HepG2 (cell line): ENCODE measurements at regions not wholly inside any gene's neighbourhood (a gene's known extent, or its start where the extent isn't known, plus 50 kb on each side); places are given as distances from the start of the nearest gene placed in this dataset.

Experiments used
- ATAC-seq: fragments of 200-7000 bp; cut with Tn5 transposase; 3 replicates; pipeline ENCODE4 v1.9.1; 2020; ENCODE audit warnings: mild to moderate bottlenecking, moderate library complexity
- BruUV-seq: library from RNA; stranded (reverse); fragments of 400-500 nt; replicated peaks from 2 replicates; lab custom pipeline; 2021; lab: Mats Ljungman, UMichigan
- CTCF ChIA-PET: fragments of 300-600 bp; formaldehyde crosslinking; extraction: SDS; loops from one replicate; lab custom pipeline; 2021; ENCODE audit warnings: low total read pairs, inconsistent platforms, low intra/inter-chr PET ratio; lab: Yijun Ruan, JAX
- POLR2A ChIA-PET: fragments of 350-600 bp; sonication (Branson Sonifier 250); formaldehyde crosslinking; loops from one replicate; lab custom pipeline; 2020; ENCODE audit warnings: antibody characterized with exemption, inconsistent platforms; lab: Yijun Ruan, JAX
- DNase-seq: peaks from one replicate; pipeline ENCODE4 v3.0.0-alpha.2; 2015; ENCODE audit warnings: low spot score
- FAIRE-seq: peaks from 3 replicates; lab custom pipeline; 2011; peaks lifted over from hg19 to GRCh38; lab: Jason Lieb, UNC
- H2AFZ ChIP-seq: one replicate; pipeline ENCODE4 v1.6.1; 2011; ENCODE audit warnings: low read length, inconsistent platforms
- H3K27ac ChIP-seq: fragments of 300-600 bp; 3 replicates; pipeline ENCODE4 v1.8.0; 2011; ENCODE audit warnings: mixed run types, mild to moderate bottlenecking, mixed read lengths, low read length, inconsistent platforms; ENCODE audit not compliant: insufficient read depth; ENCODE audit errors: extremely low read length
- H3K27me3 ChIP-seq, 2 experiments: fragments of 200-600 bp in 1 of 2; 2 replicates in 1 of 2; 3 replicates in 1 of 2; pipeline versions ENCODE4 v1.6.0 to v1.8.0; 2011; ENCODE audit warnings: low read length in 2 of 2, mild to moderate bottlenecking in 2 of 2, moderate library complexity in 2 of 2, inconsistent platforms in 1 of 2; ENCODE audit not compliant: insufficient read depth in 2 of 2, control insufficient read depth in 1 of 2
- H3K36me3 ChIP-seq, 2 experiments: fragments of 200-600 bp in 1 of 2; replicated peaks in 1 of 2; 2 replicates in 1 of 2; 3 replicates in 1 of 2; pipeline versions ENCODE4 v1.5.1 to v1.8.0; 2011; ENCODE audit warnings: low read length in 2 of 2, inconsistent platforms in 1 of 2; ENCODE audit not compliant: insufficient read depth in 2 of 2, control insufficient read depth in 1 of 2
- H3K4me1 ChIP-seq: 2 replicates; pipeline ENCODE4 v1.5.1; 2012; ENCODE audit warnings: low read length, inconsistent platforms; ENCODE audit not compliant: insufficient read depth
- H3K4me2 ChIP-seq: 2 replicates; pipeline ENCODE4 v1.6.0; 2011; ENCODE audit warnings: low read depth, low read length, inconsistent platforms
- H3K4me3 ChIP-seq, 3 experiments: fragments of 200-600 bp in 1 of 3; sonication (generic), shearing (Covaris generic) in 1 of 3; replicated peaks in 1 of 3; 2 replicates each; pipeline ENCODE4 v1.5.1; 2011 to 2016; ENCODE audit warnings: low read length in 3 of 3, inconsistent platforms in 2 of 3, low read depth in 2 of 3, mild to moderate bottlenecking in 2 of 3, control low read depth in 1 of 3, mixed read lengths in 1 of 3; ENCODE audit not compliant: insufficient read depth in 1 of 3
- H3K79me2 ChIP-seq: one replicate; pipeline ENCODE4 v1.6.1; 2011; ENCODE audit warnings: low read length, inconsistent platforms; ENCODE audit not compliant: insufficient read depth
- H3K9ac ChIP-seq: 2 replicates; pipeline ENCODE4 v1.6.0; 2011; ENCODE audit warnings: mild to moderate bottlenecking, low read depth, low read length, inconsistent platforms; ENCODE audit not compliant: insufficient read depth
- H3K9me3 ChIP-seq: 2 replicates; pipeline ENCODE4 v1.5.1; 2012; ENCODE audit warnings: mild to moderate bottlenecking, low read length
- H4K20me1 ChIP-seq: 2 replicates; pipeline ENCODE4 v1.6.0; 2011; ENCODE audit warnings: inconsistent platforms, mild to moderate bottlenecking, low read length, moderate library complexity; ENCODE audit not compliant: insufficient read depth
- ATF7 ChIP-seq, 2 experiments: fragments of 450-650 bp in 1 of 2; sonication (generic) in 1 of 2; formaldehyde crosslinking in 1 of 2; IDR thresholded peaks; 2 replicates each; pipeline versions ENCODE4 v1.4.0 to v1.6.1; 2016 to 2020; ENCODE audit warnings: antibody characterized with exemption in 1 of 2, mild to moderate bottlenecking in 1 of 2, missing genetic modification reagents in 1 of 2
- HNRNPH1 ChIP-seq: fragments of 200-400 bp; formaldehyde crosslinking; optimal IDR thresholded peaks from 2 replicates; pipeline ENCODE3; 2017; ENCODE audit warnings: mild to moderate bottlenecking, low read depth, low read length
- MAFK ChIP-seq, 2 experiments: IDR thresholded peaks in 1 of 2; conservative IDR thresholded peaks in 1 of 2; 2 replicates each; pipeline ENCODE4 v1.6.1; 2011; ENCODE audit warnings: improper control_type of control experiment in 2 of 2, low read length in 2 of 2
- RAD21 ChIP-seq: fragments of 450-650 bp; formaldehyde crosslinking; IDR thresholded peaks from 2 replicates; pipeline ENCODE4 v1.5.0; 2020; ENCODE audit warnings: mild to moderate bottlenecking
- SMAD1 ChIP-seq: sonication (generic); formaldehyde crosslinking; IDR thresholded peaks from 2 replicates; pipeline ENCODE4 v1.4.0; 2020; ENCODE audit warnings: missing genetic modification reagents, low read depth, mild to moderate bottlenecking, borderline replicate concordance
- SMC3 ChIP-seq: IDR thresholded peaks from 2 replicates; pipeline ENCODE4 v1.6.1; 2011; ENCODE audit warnings: low read length, improper control_type of control experiment
- ZNF224 ChIP-seq: sonication (generic); formaldehyde crosslinking; IDR thresholded peaks from 2 replicates; pipeline ENCODE4 v1.5.0; 2020; ENCODE audit warnings: mild to moderate bottlenecking, missing genetic modification reagents
- ZNF225 ChIP-seq: sonication (generic); formaldehyde crosslinking; IDR thresholded peaks from 2 replicates; pipeline ENCODE4 v1.4.0; 2020; ENCODE audit warnings: mild to moderate bottlenecking, missing genetic modification reagents
- ZNF564 ChIP-seq: sonication (generic); formaldehyde crosslinking; IDR thresholded peaks from 2 replicates; pipeline ENCODE4 v1.8.1; 2023; ENCODE audit warnings: mild to moderate bottlenecking, missing genetic modification reagents
- ZNF7 ChIP-seq: IDR thresholded peaks from 2 replicates; pipeline ENCODE4 v1.6.1; 2016; ENCODE audit warnings: missing biosample characterization, missing genetic modification reagents
- WGBS: methylation state at CpG from one replicate; pipeline ENCODE4 v1.1.6; 2017; ENCODE audit warnings: low lambda C conversion rate; 5-methylcytosine and 5-hydroxymethylcytosine counted together
- in situ Hi-C: cut with HindIII; loops from 2 replicates; pipeline ENCODE4 v1.10.0; 2017; ENCODE audit warnings: low pct_unique_long_range_greater_than_20kb; ENCODE audit not compliant: extremely low pct_ligation_motif_present
- intact Hi-C: fragments of 100-400 bp; cut with micrococcal nuclease; formaldehyde crosslinking; loops from one replicate; pipeline ENCODE4 v1.10.0; 2022; ENCODE audit not compliant: unreplicated experiment
- TF ChIP-seq, protein P1 (sequence below): sonication (generic); formaldehyde crosslinking; IDR thresholded peaks from 2 replicates; pipeline ENCODE4 v1.4.0; 2020; ENCODE audit warnings: missing genetic modification reagents

DNA sequence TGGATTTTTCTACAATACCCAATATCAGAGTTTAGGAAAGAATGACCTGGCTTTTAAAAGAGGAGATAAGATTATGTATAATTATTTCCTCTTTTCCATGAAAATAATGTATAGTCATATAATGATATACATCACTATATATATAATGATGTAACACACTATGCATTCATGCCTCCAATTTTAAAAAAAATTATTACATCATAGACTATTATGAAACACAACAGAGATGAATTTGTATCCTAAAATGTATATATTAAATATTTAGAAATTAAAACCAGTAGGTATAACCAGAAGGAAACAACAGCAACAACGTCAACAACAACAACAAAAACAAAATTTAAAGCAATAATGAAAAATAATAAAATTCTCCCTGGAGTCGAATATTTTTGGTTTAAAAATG, 1856.5 kb upstream of the CDH6 start:
- Histone ChIP-seq H3K4me1 (no peaks in the 10 kb centered on the region), H3K79me2 (no peaks in the 10 kb centered on the region), H3K4me3 (no peak overlapping the region), H3K9ac (no peak overlapping the region), H3K27ac (no peak overlapping the region), H3K4me2 (no peak overlapping the region), H4K20me1 (no peaks in the 10 kb centered on the region), H2AFZ (no peak overlapping the region), H3K9me3 (0 out of 2 replicates have a peak, but pooled peaks cover 11% of the 10 kb centered on the region), H3K27me3 (no peaks in the 10 kb centered on the region), H3K36me3 (no peaks in the 10 kb centered on the region)
- WGBS = 0% methylated on average over 2 of the region's 2 CpGs
- in situ Hi-C loops (no loop called here), intact Hi-C loops (no loop called here)
- FAIRE-seq (no peak), ATAC-seq (no peak), DNase-seq (no peak)
- no TSS peak for BruUV-seq
- TF ChIP-seq MAFK (conservative IDR thresholded peaks at IDR 0.05 in 1 of 2, IDR thresholded peaks at IDR 0.05 in 1 of 2; ENCODE audit: low read length in 2 of 2) (no peak), ATF7 (IDR thresholded peaks at IDR 0.05) (peak; percentile 39), ATF7 (CRISPR knock-in tag; IDR thresholded peaks at IDR 0.05) (no peak), ZNF225 (CRISPR knock-in tag) (no peak), SMC3 (no peak)
- CTCF ChIA-PET = no interaction called here
- POLR2A ChIA-PET = no interaction called here

DNA sequence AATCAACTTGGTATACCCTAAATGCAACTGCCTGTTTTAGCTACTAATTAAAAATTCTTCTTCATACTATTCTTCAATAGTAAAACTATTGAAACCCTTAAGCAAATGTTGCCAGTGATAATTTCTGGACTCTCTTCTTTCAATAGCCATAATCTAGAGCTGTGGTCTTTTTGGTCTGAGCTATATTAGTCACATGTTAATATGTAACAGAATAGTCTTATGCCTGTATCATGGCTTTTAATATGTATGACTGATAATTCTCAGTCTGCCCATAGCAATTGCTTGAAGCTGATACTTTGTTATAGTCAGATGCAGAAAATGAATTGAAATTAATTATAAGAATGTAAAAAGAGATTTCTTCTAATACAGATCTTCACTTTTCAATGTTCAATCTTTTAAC, 1871.9 kb upstream of the CDH6 start:
- FAIRE-seq (no peak), ATAC-seq (no peak), DNase-seq (no peak)
- Histone ChIP-seq H3K4me1 (no peaks in the 10 kb centered on the region), H3K79me2 (no peaks in the 10 kb centered on the region), H4K20me1 (no peaks in the 10 kb centered on the region), H3K9me3 (no peaks in the 10 kb centered on the region), H3K27ac (no peak overlapping the region), H3K4me3 (no peak overlapping the region), H3K4me2 (no peak overlapping the region), H3K36me3 (no peaks in the 10 kb centered on the region), H3K27me3 (no peaks in the 10 kb centered on the region), H3K9ac (no peak overlapping the region), H2AFZ (no peak overlapping the region)
- in situ Hi-C loops = no loop called here
- CTCF ChIA-PET = no interaction called here
- BruUV-seq = no TSS peak
- TF ChIP-seq ZNF7 (CRISPR knock-in tag) (no peak), HNRNPH1 (no peak), ZNF564 (CRISPR knock-in tag) (no peak), SMAD1 (CRISPR knock-in tag) (no peak), ZNF224 (no peak), RAD21 (CRISPR knock-in tag) (no peak)
- TF ChIP-seq, protein P1, sequence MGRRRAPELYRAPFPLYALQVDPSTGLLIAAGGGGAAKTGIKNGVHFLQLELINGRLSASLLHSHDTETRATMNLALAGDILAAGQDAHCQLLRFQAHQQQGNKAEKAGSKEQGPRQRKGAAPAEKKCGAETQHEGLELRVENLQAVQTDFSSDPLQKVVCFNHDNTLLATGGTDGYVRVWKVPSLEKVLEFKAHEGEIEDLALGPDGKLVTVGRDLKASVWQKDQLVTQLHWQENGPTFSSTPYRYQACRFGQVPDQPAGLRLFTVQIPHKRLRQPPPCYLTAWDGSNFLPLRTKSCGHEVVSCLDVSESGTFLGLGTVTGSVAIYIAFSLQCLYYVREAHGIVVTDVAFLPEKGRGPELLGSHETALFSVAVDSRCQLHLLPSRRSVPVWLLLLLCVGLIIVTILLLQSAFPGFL = no peak
- intact Hi-C loops = no loop called here
- POLR2A ChIA-PET = no interaction called here
